SK-N-SH (cell line): ENCODE measurements at regions not wholly inside any gene's neighbourhood (a gene's known extent, or its start where the extent isn't known, plus 50 kb on each side); places are given as distances from the start of the nearest gene placed in this dataset.

Experiments used
- CTCF ChIA-PET: fragments of 300-600, 350-600 bp; formaldehyde crosslinking; extraction: SDS; loops from one replicate; lab custom pipeline; 2021; lab: Yijun Ruan, JAX
- POLR2A ChIA-PET: fragments of 350-600 bp; sonication (Branson Sonifier 250); formaldehyde crosslinking; extraction: SDS; loops from one replicate; lab custom pipeline; 2020; ENCODE audit warnings: antibody characterized with exemption, inconsistent platforms; lab: Yijun Ruan, JAX
- DNase-seq: peaks from one replicate; pipeline ENCODE4 v3.0.0; 2012
- H2AFZ ChIP-seq: fragments of 200-600 bp; sonication (generic); 2 replicates; pipeline ENCODE4 v1.8.1; 2016; ENCODE audit warnings: antibody characterized with exemption, mild to moderate bottlenecking, low read depth
- H3F3A ChIP-seq: fragments of 200-600 bp; sonication (generic); replicated peaks from 2 replicates; pipeline ENCODE3; 2016; ENCODE audit warnings: antibody characterized with exemption, mild to moderate bottlenecking; ENCODE audit not compliant: insufficient read depth
- H3K27ac ChIP-seq, 2 experiments: fragments of 200-500 bp in 1 of 2; fragments of 200-600 bp in 1 of 2; sonication (Bioruptor generic) in 1 of 2; sonication (generic), shearing (Covaris generic) in 1 of 2; 2 replicates each; pipeline versions ENCODE4 v1.5.1 to v1.6.1; 2014 to 2016; ENCODE audit warnings: low read depth in 2 of 2, inconsistent platforms in 1 of 2, low read length in 1 of 2, mild to moderate bottlenecking in 1 of 2, mixed read lengths in 1 of 2
- H3K27me3 ChIP-seq: fragments of 200-600 bp; sonication (generic), shearing (Covaris generic); 2 replicates; pipeline ENCODE4 v1.6.1; 2016; ENCODE audit warnings: mixed run types; ENCODE audit not compliant: insufficient read depth
- H3K36me3 ChIP-seq, 2 experiments: fragments of 200-500 bp in 1 of 2; fragments of 200-600 bp in 1 of 2; sonication (Bioruptor generic) in 1 of 2; sonication (generic) in 1 of 2; replicated peaks in 1 of 2; 2 replicates each; pipeline versions ENCODE3 to v1.5.1; 2014 to 2016; ENCODE audit warnings: low read length in 1 of 2, mild to moderate bottlenecking in 1 of 2; ENCODE audit not compliant: insufficient read depth in 2 of 2, control insufficient read depth in 1 of 2
- H3K4me1 ChIP-seq, 2 experiments: fragments of 200-500 bp in 1 of 2; fragments of 200-600 bp in 1 of 2; sonication (Bioruptor generic) in 1 of 2; sonication (generic), shearing (Covaris generic) in 1 of 2; 2 replicates each; pipeline versions ENCODE4 v1.5.1 to v1.6.1; 2014 to 2016; ENCODE audit warnings: low read depth in 1 of 2, low read length in 1 of 2, mixed run types in 1 of 2; ENCODE audit not compliant: insufficient read depth in 2 of 2, control insufficient read depth in 1 of 2
- H3K4me2 ChIP-seq: fragments of 200-600 bp; sonication (generic), shearing (Covaris generic); 2 replicates; pipeline ENCODE4 v1.6.1; 2017; ENCODE audit warnings: mixed run types
- H3K4me3 ChIP-seq, 2 experiments: fragments of 200-500 bp in 1 of 2; fragments of 200-600 bp in 1 of 2; sonication (Bioruptor generic) in 1 of 2; sonication (generic), shearing (Covaris generic) in 1 of 2; 2 replicates each; pipeline versions ENCODE4 v1.5.1 to v1.8.1; 2014 to 2016; ENCODE audit warnings: low read depth in 2 of 2, inconsistent platforms in 1 of 2, low read length in 1 of 2, mild to moderate bottlenecking in 1 of 2, mixed read lengths in 1 of 2, moderate library complexity in 1 of 2
- H3K79me2 ChIP-seq: fragments of 200-600 bp; sonication (generic); 2 replicates; pipeline ENCODE4 v1.8.1; 2017; ENCODE audit warnings: mild to moderate bottlenecking; ENCODE audit not compliant: insufficient read depth
- H3K9ac ChIP-seq: fragments of 200-600 bp; sonication (generic); 2 replicates; pipeline ENCODE4 v1.6.1; 2017; ENCODE audit warnings: mixed run types
- H3K9me2 ChIP-seq: fragments of 200-600 bp; sonication (generic); 2 replicates; pipeline ENCODE4 v1.6.1; 2017; ENCODE audit warnings: mixed run types
- H3K9me3 ChIP-seq: fragments of 200-600 bp; sonication (generic); 2 replicates; pipeline ENCODE4 v1.6.1; 2017; ENCODE audit warnings: mixed run types, mild to moderate bottlenecking, moderate library complexity
- H4K20me1 ChIP-seq: fragments of 200-600 bp; sonication (generic); 2 replicates; pipeline ENCODE4 v1.6.1; 2017; ENCODE audit warnings: mild to moderate bottlenecking, mixed run types; ENCODE audit not compliant: insufficient read depth
- FOXJ3 ChIP-seq: sonication (generic); formaldehyde crosslinking; IDR thresholded peaks from 2 replicates; pipeline ENCODE4 v1.5.1; 2020; ENCODE audit warnings: mild to moderate bottlenecking, missing genetic modification reagents
- GABPA ChIP-seq: IDR thresholded peaks from 2 replicates; pipeline ENCODE4 v1.4.0; 2012; ENCODE audit warnings: low read depth, mild to moderate bottlenecking
- GATA2 ChIP-seq: sonication (generic); formaldehyde crosslinking; IDR thresholded peaks from 2 replicates; pipeline ENCODE4 v1.5.0; 2020; ENCODE audit warnings: mild to moderate bottlenecking, missing genetic modification reagents
- MAX ChIP-seq: IDR thresholded peaks from 2 replicates; pipeline ENCODE4 v1.4.0; 2012; ENCODE audit warnings: low read depth
- NFIC ChIP-seq: IDR thresholded peaks from 2 replicates; pipeline ENCODE4 v1.4.0; 2012; ENCODE audit warnings: borderline replicate concordance
- NRF1 ChIP-seq: IDR thresholded peaks from 2 replicates; pipeline ENCODE4 v1.6.1; 2012; ENCODE audit warnings: low read depth, mild to moderate bottlenecking, low read length
- POLR2AphosphoS5 ChIP-seq: IDR thresholded peaks from 2 replicates; pipeline ENCODE4 v1.6.1; 2012; ENCODE audit warnings: low read depth, low read length
- RCOR1 ChIP-seq: fragments of 150-350 bp; IDR thresholded peaks from 2 replicates; pipeline ENCODE4 v1.6.1; 2017; ENCODE audit warnings: antibody characterized with exemption, low read length
- REST ChIP-seq: IDR thresholded peaks from 2 replicates; pipeline ENCODE4 v1.6.1; 2012; ENCODE audit warnings: mild to moderate bottlenecking, low read depth, low read length, moderate library complexity
- RFX5 ChIP-seq: IDR thresholded peaks from 2 replicates; pipeline ENCODE4 v1.6.1; 2012; ENCODE audit warnings: mild to moderate bottlenecking, improper control_type of control experiment, low read length
- SMC3 ChIP-seq: IDR thresholded peaks from 2 replicates; pipeline ENCODE4 v1.6.1; 2012; ENCODE audit warnings: low read depth, low read length, improper control_type of control experiment
- TCF12 ChIP-seq: IDR thresholded peaks from 2 replicates; pipeline ENCODE4 v1.4.0; 2012
- YY1 ChIP-seq: IDR thresholded peaks from 2 replicates; pipeline ENCODE4 v1.4.0; 2012; ENCODE audit warnings: low read depth, mild to moderate bottlenecking
- WGBS: methylation state at CpG from one replicate; pipeline ENCODE4 v1.1.6; 2017; ENCODE audit warnings: low lambda C conversion rate; 5-methylcytosine and 5-hydroxymethylcytosine counted together
- TF ChIP-seq, protein P1 (sequence below): IDR thresholded peaks from 2 replicates; pipeline ENCODE4; 2012
- TF ChIP-seq, protein P2 (sequence below): IDR thresholded peaks from 2 replicates; pipeline ENCODE4 v1.4.0; 2012; ENCODE audit warnings: low read depth, borderline replicate concordance
- TF ChIP-seq, protein P3 (sequence below): fragments of 150-350 bp; IDR thresholded peaks from 2 replicates; pipeline ENCODE4 v1.6.1; 2017; ENCODE audit warnings: antibody characterized with exemption, low read length, low read depth, borderline replicate concordance
- TF ChIP-seq, protein P4 (sequence below): IDR thresholded peaks from 2 replicates; pipeline ENCODE4 v1.4.0; 2012; ENCODE audit warnings: low read depth, borderline replicate concordance
- TF ChIP-seq, protein P5 (sequence below): fragments of 150-350 bp; IDR thresholded peaks from 2 replicates; pipeline ENCODE4 v1.6.1; 2016; ENCODE audit warnings: mild to moderate bottlenecking, low read depth, low read length

DNA sequence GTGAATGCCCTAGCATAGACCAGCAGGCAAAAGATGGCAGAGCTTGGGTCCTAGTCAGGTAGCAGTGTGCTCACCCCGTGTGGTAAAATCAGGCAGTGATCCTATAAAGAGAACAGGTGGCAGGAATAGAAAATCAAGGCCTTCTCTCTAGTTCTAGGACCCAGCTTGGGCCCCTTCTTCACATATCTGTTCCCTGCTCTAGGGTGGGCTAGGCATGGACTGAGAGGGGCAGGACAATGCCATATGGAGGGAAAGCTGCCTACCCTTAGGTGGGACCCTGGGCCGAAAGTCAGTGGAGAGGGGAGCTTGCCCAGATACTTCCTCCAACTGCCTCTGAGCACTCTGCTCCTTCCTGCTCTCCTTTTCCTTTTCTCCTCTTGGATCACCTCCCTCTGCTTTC, 117.4 kb upstream of the NALF2 start:
- no peaks in the 10 kb centered on the region for H3K36me3 ChIP-seq
- CTCF ChIA-PET = interaction anchor here (0.6 to 3.2 kb wide), 26 partner anchors 10 to 656 kb away, joined by 3 to 31 read pairs (median 4); no protein-coding TSS in a partner anchor
- H2AFZ ChIP-seq = no peak overlapping the region
- no peak overlapping the region for H3K4me2 ChIP-seq
- DNase-seq = no peak
- H4K20me1 ChIP-seq = no peaks in the 10 kb centered on the region
- H3K79me2 ChIP-seq = no peaks in the 10 kb centered on the region
- 7% methylated on average over 2 of the region's 2 CpGs for WGBS
- H3K9me3 ChIP-seq = no peaks in the 10 kb centered on the region
- H3K4me3 ChIP-seq = no peak overlapping the region
- TF ChIP-seq NFIC = no peak
- TF ChIP-seq TCF12 = no peak
- no peak for TF ChIP-seq NRF1
- no peak for TF ChIP-seq MAX
- TF ChIP-seq, protein P1, sequence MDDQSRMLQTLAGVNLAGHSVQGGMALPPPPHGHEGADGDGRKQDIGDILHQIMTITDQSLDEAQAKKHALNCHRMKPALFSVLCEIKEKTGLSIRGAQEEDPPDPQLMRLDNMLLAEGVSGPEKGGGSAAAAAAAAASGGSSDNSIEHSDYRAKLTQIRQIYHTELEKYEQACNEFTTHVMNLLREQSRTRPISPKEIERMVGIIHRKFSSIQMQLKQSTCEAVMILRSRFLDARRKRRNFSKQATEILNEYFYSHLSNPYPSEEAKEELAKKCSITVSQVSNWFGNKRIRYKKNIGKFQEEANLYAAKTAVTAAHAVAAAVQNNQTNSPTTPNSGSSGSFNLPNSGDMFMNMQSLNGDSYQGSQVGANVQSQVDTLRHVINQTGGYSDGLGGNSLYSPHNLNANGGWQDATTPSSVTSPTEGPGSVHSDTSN = no peak
- TF ChIP-seq SMC3 = no peak
- H3K27ac ChIP-seq = no peak overlapping the region
- no peaks in the 10 kb centered on the region for H3K9me2 ChIP-seq
- POLR2A ChIA-PET = interaction anchor here (0.8 to 1.7 kb wide), 2 partner anchors 26 to 559 kb away, joined by 3 to 6 read pairs; no protein-coding TSS in a partner anchor
- no peak overlapping the region for H3K9ac ChIP-seq
- H3K4me1 ChIP-seq = peaks cover 0 to 21% of the 10 kb centered on the region in 2 experiments; a peak in 2 of 4 replicates
- H3F3A ChIP-seq = no peaks in the 10 kb centered on the region
- H3K27me3 ChIP-seq = peaks cover 30% of the 10 kb centered on the region; the same call in 1 of the 2 replicates

- Histone ChIP-seq H3K4me1 (no peaks in the 10 kb centered on the region), H3K9me3 (no peaks in the 10 kb centered on the region), H4K20me1 (no peaks in the 10 kb centered on the region), H3K4me2 (no peak overlapping the region), H3K4me3 (no peak overlapping the region), H3K9ac (no peak overlapping the region), H3K36me3 (no peaks in the 10 kb centered on the region), H3K9me2 (no peaks in the 10 kb centered on the region), H3K27ac (no peak overlapping the region), H3F3A (no peaks in the 10 kb centered on the region), H2AFZ (no peak overlapping the region), H3K79me2 (no peaks in the 10 kb centered on the region), H3K27me3 (peaks cover 6% of the 10 kb centered on the region; the same call in 1 of the 2 replicates)
- ChIA-PET POLR2A (no interaction called here), CTCF (interaction anchor here (7.0 kb wide), 1 partner anchor 9 kb away, joined by 31 read pairs; no protein-coding TSS in a partner anchor)
- 12% methylated on average over 3 of the region's 3 CpGs for WGBS
- no peak for TF ChIP-seq GATA2
- TF ChIP-seq, protein P2, sequence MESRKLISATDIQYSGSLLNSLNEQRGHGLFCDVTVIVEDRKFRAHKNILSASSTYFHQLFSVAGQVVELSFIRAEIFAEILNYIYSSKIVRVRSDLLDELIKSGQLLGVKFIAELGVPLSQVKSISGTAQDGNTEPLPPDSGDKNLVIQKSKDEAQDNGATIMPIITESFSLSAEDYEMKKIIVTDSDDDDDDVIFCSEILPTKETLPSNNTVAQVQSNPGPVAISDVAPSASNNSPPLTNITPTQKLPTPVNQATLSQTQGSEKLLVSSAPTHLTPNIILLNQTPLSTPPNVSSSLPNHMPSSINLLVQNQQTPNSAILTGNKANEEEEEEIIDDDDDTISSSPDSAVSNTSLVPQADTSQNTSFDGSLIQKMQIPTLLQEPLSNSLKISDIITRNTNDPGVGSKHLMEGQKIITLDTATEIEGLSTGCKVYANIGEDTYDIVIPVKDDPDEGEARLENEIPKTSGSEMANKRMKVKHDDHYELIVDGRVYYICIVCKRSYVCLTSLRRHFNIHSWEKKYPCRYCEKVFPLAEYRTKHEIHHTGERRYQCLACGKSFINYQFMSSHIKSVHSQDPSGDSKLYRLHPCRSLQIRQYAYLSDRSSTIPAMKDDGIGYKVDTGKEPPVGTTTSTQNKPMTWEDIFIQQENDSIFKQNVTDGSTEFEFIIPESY = no peak
- TF ChIP-seq, protein P3, sequence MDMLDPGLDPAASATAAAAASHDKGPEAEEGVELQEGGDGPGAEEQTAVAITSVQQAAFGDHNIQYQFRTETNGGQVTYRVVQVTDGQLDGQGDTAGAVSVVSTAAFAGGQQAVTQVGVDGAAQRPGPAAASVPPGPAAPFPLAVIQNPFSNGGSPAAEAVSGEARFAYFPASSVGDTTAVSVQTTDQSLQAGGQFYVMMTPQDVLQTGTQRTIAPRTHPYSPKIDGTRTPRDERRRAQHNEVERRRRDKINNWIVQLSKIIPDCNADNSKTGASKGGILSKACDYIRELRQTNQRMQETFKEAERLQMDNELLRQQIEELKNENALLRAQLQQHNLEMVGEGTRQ = no peak
- TF ChIP-seq FOXJ3 (CRISPR knock-in tag) = no peak
- TF ChIP-seq REST = no peak
- TF ChIP-seq YY1 = no peak
- TF ChIP-seq TCF12 = no peak
- TF ChIP-seq RCOR1 = no peak
- TF ChIP-seq, protein P4, sequence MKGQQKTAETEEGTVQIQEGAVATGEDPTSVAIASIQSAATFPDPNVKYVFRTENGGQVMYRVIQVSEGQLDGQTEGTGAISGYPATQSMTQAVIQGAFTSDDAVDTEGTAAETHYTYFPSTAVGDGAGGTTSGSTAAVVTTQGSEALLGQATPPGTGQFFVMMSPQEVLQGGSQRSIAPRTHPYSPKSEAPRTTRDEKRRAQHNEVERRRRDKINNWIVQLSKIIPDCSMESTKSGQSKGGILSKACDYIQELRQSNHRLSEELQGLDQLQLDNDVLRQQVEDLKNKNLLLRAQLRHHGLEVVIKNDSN = no peak
- no peak for TF ChIP-seq RFX5
- TF ChIP-seq, protein P5, sequence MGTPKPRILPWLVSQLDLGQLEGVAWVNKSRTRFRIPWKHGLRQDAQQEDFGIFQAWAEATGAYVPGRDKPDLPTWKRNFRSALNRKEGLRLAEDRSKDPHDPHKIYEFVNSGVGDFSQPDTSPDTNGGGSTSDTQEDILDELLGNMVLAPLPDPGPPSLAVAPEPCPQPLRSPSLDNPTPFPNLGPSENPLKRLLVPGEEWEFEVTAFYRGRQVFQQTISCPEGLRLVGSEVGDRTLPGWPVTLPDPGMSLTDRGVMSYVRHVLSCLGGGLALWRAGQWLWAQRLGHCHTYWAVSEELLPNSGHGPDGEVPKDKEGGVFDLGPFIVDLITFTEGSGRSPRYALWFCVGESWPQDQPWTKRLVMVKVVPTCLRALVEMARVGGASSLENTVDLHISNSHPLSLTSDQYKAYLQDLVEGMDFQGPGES = no peak
- TF ChIP-seq NFIC = no peak
- TF ChIP-seq POLR2AphosphoS5 = no peak
- TF ChIP-seq GABPA = no peak
- TF ChIP-seq NRF1 = no peak
- no peak for DNase-seq
Measured at GRCh38 chrX:69379412-69379811, 124.7 kb upstream of the NALF2 start.
